Colonic mucosa (tissue), 4 donors: ENCODE measurements at regions not wholly inside any gene's neighbourhood (a gene's known extent, or its start where the extent isn't known, plus 50 kb on each side); places are given as distances from the start of the nearest gene placed in this dataset.

ENCODE experiments used
- DNase-seq: peaks from one replicate; pipeline ENCODE4 v3.0.0-alpha.2; 2020
- H3K27ac ChIP-seq: fragments of 200-600 bp; one replicate; pipeline ENCODE4 v1.8.0; 2021
- H3K27me3 ChIP-seq: fragments of 200-600 bp; one replicate; pipeline ENCODE4 v1.8.0; 2021
- H3K36me3 ChIP-seq: fragments of 200-600 bp; one replicate; pipeline ENCODE4 v1.8.0; 2021
- H3K4me1 ChIP-seq: fragments of 200-600 bp; one replicate; pipeline ENCODE4 v1.8.0; 2021; ENCODE audit warnings: mild to moderate bottlenecking
- H3K4me3 ChIP-seq: fragments of 200-600 bp; one replicate; pipeline ENCODE4 v1.8.0; 2021
- H3K9ac ChIP-seq, 2 donors: one replicate each; pipeline ENCODE4 v1.7.0; 2013; ENCODE audit warnings: control low read depth in 2 of 2, low read depth in 2 of 2, low read length in 2 of 2
- H3K9me3 ChIP-seq: fragments of 200-600 bp; one replicate; pipeline ENCODE4 v1.8.0; 2021
- CTCF ChIP-seq: fragments of 200-600 bp; IDR thresholded peaks from one replicate; pipeline ENCODE4 v1.8.0; 2022; ENCODE audit warnings: antibody characterized with exemption, mild to moderate bottlenecking
- intact Hi-C: fragments of 100-400 bp; cut with DNase I; formaldehyde crosslinking; loops from one replicate; pipeline ENCODE4 v1.14.1; 2022
- donor health status: healthy.
- donor health status: DM: no; HTN: no; CAD: no.
- donor health status: DM: no; HTN: no; CAD: no.

- no peak for DNase-seq
- no peaks in the 10 kb centered on the region for H3K9me3 ChIP-seq
- intact Hi-C loops, result loop anchor here (5.0 to 10.0 kb wide), 3 partner anchors 330 to 677 kb away; no protein-coding TSS in a partner anchor
These were observed 79.9 kb upstream of the SEPTIN5 start for GRCh38 chr22:19634226-19634975.

GRCh38 chr22:19635644-19636043, 78.7 kb upstream of the SEPTIN5 start:
- Histone ChIP-seq H3K4me3 (no peak overlapping the region), H3K36me3 (no peaks in the 10 kb centered on the region), H3K9ac (no peak overlapping the region), H3K4me1 (no peaks in the 10 kb centered on the region), H3K27me3 (no peaks in the 10 kb centered on the region), H3K9me3 (no peaks in the 10 kb centered on the region), H3K27ac (no peak overlapping the region)
- TF ChIP-seq CTCF, result no peak
- intact Hi-C loops, result loop anchor here (10.0 kb wide), 1 partner anchor 331 kb away; no protein-coding TSS in a partner anchor
- no peak for DNase-seq

More at GRCh38 chr22:19634226-19634975, 79.9 kb upstream of the SEPTIN5 start:
- H3K4me3 ChIP-seq, result no peak overlapping the region
- no peaks in the 10 kb centered on the region for H3K4me1 ChIP-seq
- TF ChIP-seq CTCF, result no peak
- H3K27me3 ChIP-seq, result no peaks in the 10 kb centered on the region
- H3K27ac ChIP-seq, result no peak overlapping the region
- H3K36me3 ChIP-seq, result no peaks in the 10 kb centered on the region
- H3K9ac ChIP-seq, result no peak overlapping the region

- Histone ChIP-seq H3K4me3 (no peak overlapping the region), H3K36me3 (no peaks in the 10 kb centered on the region), H3K9me3 (no peaks in the 10 kb centered on the region), H3K27me3 (no peaks in the 10 kb centered on the region), H3K9ac (no peak overlapping the region), H3K4me1 (no peaks in the 10 kb centered on the region), H3K27ac (no peak overlapping the region)
- no peak for TF ChIP-seq CTCF
- DNase-seq, result no peak
- intact Hi-C loops, result loop anchor here (10.0 kb wide), 1 partner anchor 332 kb away; no protein-coding TSS in a partner anchor
These were observed 77.5 kb upstream of the SEPTIN5 start for GRCh38 chr22:19636696-19637407.

GRCh38 chr22:19637408-19638281, 76.7 kb upstream of the SEPTIN5 start:
- intact Hi-C loops, result loop anchor here (10.0 kb wide), 1 partner anchor 333 kb away; no protein-coding TSS in a partner anchor
- no peaks in the 10 kb centered on the region for H3K27me3 ChIP-seq
- H3K4me1 ChIP-seq, result no peaks in the 10 kb centered on the region
- no peak overlapping the region for H3K27ac ChIP-seq
- no peaks in the 10 kb centered on the region for H3K9me3 ChIP-seq
- no peak overlapping the region for H3K4me3 ChIP-seq
- no peak for DNase-seq
- H3K9ac ChIP-seq, result no peak overlapping the region
- TF ChIP-seq CTCF, result no peak
- H3K36me3 ChIP-seq, result no peaks in the 10 kb centered on the region
